NCI-H524 (cell line): ENCODE measurements at regions not wholly inside any gene's neighbourhood (a gene's known extent, or its start where the extent isn't known, plus 50 kb on each side); places are given as distances from the start of the nearest gene placed in this dataset.

Source experiments
- DNase-seq, 2 experiments: peaks; one replicate each; lab custom pipeline; 2025; lab: John Stamatoyannopoulos, UW

- DNase-seq: no peak
These were observed 305.4 kb downstream of the ARAP2 start for GRCh38 chr4:35938936-35939335.

DNA sequence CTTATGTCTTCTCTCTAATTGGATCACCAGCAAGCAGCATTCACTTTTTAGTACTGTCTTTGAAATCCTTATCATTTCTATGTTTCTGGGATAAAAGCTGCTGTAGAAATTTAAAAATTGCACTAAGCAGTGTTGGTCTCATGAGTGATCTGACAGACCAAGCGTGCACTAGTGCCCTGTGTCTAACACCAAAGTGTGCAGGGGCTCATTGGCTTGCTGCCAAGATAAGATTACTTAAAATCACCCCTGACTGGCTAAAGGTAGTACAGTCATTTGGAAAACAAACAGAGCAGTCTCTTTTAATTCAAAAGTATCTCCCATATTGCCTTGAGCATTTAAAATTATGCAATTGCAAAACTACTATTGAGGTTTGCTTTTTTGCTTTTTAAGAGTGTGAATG, 304.6 kb downstream of the ARAP2 start:
- peak in 1 of 2 experiments; percentile 39 for DNase-seq

- no peak for DNase-seq
These were observed 302.2 kb downstream of the ARAP2 start for GRCh38 chr4:35942092-35942491.

DNA sequence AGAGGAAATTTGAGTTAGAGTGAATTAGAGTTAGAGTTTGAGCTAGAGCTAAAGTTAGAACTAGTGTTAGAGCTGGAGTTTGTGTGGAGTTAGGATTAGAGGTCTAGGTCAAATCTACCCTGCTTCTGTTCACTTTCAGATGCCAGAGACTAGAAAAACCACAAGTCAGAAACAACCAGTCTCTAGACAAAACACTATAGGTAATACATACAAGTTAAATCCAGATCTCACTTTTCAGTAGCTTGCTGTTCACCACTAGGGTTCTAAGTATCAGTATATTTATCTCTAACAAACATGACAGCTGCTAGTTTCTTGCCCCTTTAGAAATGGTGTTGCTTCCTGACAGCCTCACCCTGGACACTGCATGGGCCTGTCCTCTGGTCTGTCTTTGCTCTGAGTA, 300.7 kb downstream of the ARAP2 start:
- no peak for DNase-seq

- no peak for DNase-seq
These were observed 296.1 kb downstream of the ARAP2 start for GRCh38 chr4:35948171-35948570.

- DNase-seq: no peak
These were observed 293.9 kb downstream of the ARAP2 start for GRCh38 chr4:35950442-35950841.

DNA sequence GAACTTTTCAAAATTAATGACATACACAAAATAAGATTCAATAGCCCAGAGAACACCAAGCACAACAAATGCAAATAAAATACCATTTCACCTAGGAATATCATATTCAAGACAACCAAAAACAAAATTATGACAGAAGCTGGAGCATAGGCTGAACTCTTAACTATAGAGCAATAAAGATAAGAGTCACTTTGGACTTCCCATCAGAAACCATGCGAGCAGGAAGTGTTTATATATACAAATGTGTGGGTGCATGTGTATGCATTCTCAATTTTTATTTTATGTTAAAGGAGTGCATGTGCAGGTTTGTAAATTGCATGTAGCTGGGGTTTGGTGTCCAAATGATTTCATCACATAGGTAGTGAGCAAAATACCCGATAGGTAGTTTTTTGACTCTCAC, 291.6 kb downstream of the ARAP2 start:
- DNase-seq: no peak

- DNase-seq: no peak
These were observed 280.9 kb downstream of the ARAP2 start for GRCh38 chr4:35963383-35963782.

- no peak for DNase-seq
These were observed 280.3 kb downstream of the ARAP2 start for GRCh38 chr4:35963974-35964515.

GRCh38 chr4:35965300-35965699, 279.0 kb downstream of the ARAP2 start:
- no peak for DNase-seq

DNA sequence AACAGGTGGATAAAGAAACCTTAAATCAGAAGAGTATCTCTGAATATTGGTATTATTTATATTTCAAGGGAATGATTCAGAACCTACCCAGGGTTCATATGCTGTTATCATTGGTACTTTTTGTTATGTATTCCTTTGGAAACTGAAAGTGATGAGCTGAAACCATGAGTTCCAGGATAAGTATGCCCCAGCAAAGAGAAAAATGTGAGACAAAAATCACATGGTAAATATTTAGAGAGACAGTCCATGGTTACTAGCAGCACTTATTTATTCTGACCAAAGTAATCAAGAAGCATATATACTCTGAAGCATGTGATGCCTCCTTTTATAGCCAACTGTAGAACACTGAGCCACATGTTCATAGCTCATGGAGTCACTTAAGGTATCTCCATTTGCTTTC, 277.7 kb downstream of the ARAP2 start:
- no peak for DNase-seq

DNA sequence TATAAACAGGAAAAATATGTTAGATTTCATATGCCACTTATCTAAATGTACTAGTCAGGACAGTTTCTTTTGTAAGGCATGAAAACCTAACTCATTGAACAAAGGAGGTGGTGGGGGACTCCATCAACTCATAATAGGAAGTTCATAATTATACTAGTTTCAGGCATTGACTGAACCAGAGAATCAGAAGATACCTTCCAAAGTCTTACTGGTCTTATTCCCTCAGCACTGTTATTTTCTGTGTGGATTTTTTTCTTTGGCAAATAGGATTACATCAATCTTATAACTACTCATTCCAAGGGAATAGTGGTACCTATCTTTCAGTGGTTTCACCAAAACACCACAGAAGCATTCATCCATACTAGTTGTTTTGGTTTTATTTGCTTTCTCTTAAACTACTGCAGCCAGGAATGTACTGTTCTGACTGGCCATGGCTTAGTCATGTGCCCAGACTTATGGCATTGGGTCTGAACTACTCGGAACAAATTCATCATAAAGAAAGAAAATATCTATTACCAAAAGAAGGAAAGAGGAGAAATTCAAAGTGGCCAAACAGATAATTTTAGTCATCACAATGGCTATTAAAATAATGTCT, 273.9 kb downstream of the ARAP2 start:
- no peak for DNase-seq

DNA sequence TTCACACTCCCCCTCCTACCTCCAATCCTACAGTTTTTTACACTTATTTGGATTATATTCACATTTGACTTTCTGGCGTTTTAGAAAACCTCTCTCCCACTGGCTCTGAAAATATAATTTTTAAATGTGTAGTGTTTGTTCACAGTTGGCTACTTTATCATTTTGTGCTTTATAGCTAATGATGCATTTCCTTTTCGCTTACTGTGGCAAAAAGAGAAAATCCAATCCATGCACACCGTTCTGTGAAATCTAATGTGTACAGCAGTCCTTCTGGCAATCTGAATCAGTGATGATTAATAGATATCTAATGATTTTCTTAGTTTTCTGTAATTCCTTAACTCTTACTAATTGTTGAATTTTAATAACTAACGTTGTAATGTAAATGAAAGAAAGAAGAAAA, 271.5 kb downstream of the ARAP2 start:
- DNase-seq: no peak

GRCh38 chr4:35975617-35976355, 268.5 kb downstream of the ARAP2 start:
- no peak for DNase-seq

- no peak for DNase-seq
These were observed 265.8 kb downstream of the ARAP2 start for GRCh38 chr4:35978551-35978950.

GRCh38 chr4:35982318-35982717, 262.0 kb downstream of the ARAP2 start:
- DNase-seq: peak in 1 of 2 experiments; percentile 30

GRCh38 chr4:35986537-35986936, 257.8 kb downstream of the ARAP2 start:
- DNase-seq: no peak

GRCh38 chr4:35993606-35994005, 250.7 kb downstream of the ARAP2 start:
- DNase-seq: no peak

DNA sequence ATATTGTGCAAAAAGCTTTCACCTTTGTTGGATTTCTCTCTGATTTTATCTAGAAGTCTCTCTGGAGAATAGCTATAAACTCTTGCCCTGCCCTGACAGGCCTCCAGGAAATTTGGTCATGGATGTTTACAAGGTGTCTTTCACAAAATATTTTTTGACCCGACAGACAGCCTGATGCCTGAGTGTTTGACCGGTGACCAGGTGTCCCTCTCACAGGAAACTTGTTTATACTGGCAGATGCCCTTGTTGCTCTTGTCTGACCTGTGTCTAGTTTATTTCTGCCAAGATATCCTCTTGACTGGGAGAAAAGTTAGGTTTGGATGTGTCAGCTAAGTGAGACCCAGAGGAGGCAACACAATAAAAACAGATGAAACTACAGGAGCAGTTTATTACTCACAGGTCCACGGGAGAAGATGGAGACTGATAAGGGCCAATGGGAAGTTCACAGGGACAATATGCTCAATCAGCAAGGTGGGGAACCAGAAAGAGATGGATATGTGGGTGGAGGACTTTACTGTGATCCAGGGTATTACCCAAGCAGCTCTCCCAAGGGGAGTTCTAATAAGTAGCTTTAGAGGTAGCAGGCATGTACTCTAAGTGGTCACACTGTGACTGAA, 243.3 kb downstream of the ARAP2 start:
- DNase-seq: no peak

DNA sequence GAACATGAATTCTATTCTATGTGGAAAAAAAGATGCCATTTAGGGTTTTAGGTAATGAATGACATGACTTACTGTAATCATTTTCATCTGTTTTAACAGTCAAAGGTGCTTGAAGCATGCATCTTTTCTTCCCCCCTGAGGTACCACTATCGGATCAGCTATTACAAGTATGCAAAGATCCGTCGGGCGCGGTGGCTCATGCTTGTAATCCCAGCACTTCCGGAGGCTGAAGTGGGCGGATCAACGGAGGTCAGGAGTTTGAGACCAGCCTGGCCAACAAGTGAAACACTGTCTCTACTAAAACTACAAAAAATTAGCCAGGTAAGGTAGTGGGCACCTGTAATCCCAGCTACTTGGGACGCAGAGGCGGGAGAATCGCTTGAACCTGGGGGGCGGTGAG, 241.3 kb downstream of the ARAP2 start:
- DNase-seq: no peak

GRCh38 chr4:36004204-36004851, 240.0 kb downstream of the ARAP2 start:
- DNase-seq: no peak

DNA sequence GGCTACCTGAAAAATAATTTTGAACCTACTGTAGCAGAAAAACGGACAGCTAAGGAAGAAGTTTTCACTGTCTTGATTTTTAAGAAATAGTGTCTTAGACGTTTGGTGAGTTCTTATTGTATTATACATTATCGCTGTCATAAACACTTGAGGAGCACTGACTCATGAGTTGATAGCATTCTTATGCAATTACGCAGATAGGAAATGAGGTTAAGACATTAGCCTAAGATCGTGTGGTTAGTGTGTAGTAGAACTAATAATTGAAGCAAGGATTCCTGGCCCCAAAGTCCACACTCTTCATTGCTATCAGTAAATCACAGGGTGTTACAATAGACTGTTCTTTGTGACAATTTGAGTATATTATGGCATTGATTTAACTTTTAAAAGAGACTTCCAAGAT, 238.1 kb downstream of the ARAP2 start:
- DNase-seq: no peak
